Right lobe of liver (tissue), 6 donors: ENCODE measurements at regions not wholly inside any gene's neighbourhood (a gene's known extent, or its start where the extent isn't known, plus 50 kb on each side); places are given as distances from the start of the nearest gene placed in this dataset.

ENCODE experiments used
- ATAC-seq, 4 donors: fragments of 200-7000 bp; cut with Tn5 transposase; one replicate each; pipeline ENCODE4 v1.9.1; 2020; ENCODE audit warnings: mild to moderate bottlenecking in 4 of 4, moderate library complexity in 4 of 4
- DNase-seq, 3 donors: peaks; one replicate each; pipeline ENCODE4 v3.0.0-alpha.2; 2020
- H3K27ac ChIP-seq, 3 donors: fragments of 200-600 bp; one replicate each; pipeline ENCODE4 v1.8.0; 2022
- H3K27me3 ChIP-seq, 2 donors: fragments of 200-600 bp; one replicate each; pipeline ENCODE4 v1.8.0; 2022
- H3K36me3 ChIP-seq, 4 donors: fragments of 200-600 bp; sonication (generic) in 1 of 4; one replicate each; pipeline versions ENCODE4 v1.5.1 to v1.8.0; 2017 to 2022; ENCODE audit warnings: control low read depth in 1 of 4
- H3K4me1 ChIP-seq, 4 donors: fragments of 200-600 bp; sonication (generic) in 1 of 4; one replicate each; pipeline versions ENCODE4 v1.5.1 to v1.8.0; 2017 to 2022; ENCODE audit warnings: control low read depth in 1 of 4
- H3K4me3 ChIP-seq, 3 donors: fragments of 200-600 bp; one replicate each; pipeline ENCODE4 v1.8.0; 2022
- H3K9me3 ChIP-seq, 4 donors: fragments of 200-600 bp; sonication (generic) in 1 of 4; one replicate each; pipeline versions ENCODE4 v1.5.1 to v1.8.0; 2017 to 2022; ENCODE audit warnings: control low read depth in 1 of 4
- CTCF ChIP-seq, 4 donors: fragments of 200-600 bp in 3 of 4; fragments of 450-650 bp in 1 of 4; IDR thresholded peaks; one replicate each; pipeline versions ENCODE4 v1.5.1 to v1.8.0; 2016 to 2022; ENCODE audit warnings: antibody characterized with exemption in 4 of 4, mild to moderate bottlenecking in 2 of 4
- POLR2A ChIP-seq: fragments of 450-650 bp; IDR thresholded peaks from one replicate; pipeline ENCODE4 v1.6.1; 2017; ENCODE audit warnings: antibody characterized with exemption, mild to moderate bottlenecking
- WGBS: methylation state at CpG from one replicate; pipeline ENCODE4 v1.1.6; 2018; ENCODE audit warnings: low coverage, low lambda C conversion rate; ENCODE audit not compliant: insufficient coverage; ENCODE audit errors: missing lambda C conversion rate; 5-methylcytosine and 5-hydroxymethylcytosine counted together
- intact Hi-C, 2 donors: fragments of 100-400 bp; cut with DNase I; formaldehyde crosslinking; loops; one replicate each; pipeline versions ENCODE4 v1.11.2 to v1.14.1; 2022
- donor health status: DM: no; HTN: yes; CAD: no.
- donor health status: DM: no; HTN: no; CAD: no.
- donor health status: DM: no; HTN: no; CAD: no.
- donor health status: DM: no; HTN: yes; CAD: no.
- donor health status: DM: no; HTN: yes; CAD: no.

- 82% methylated on average over 2 of the region's 2 CpGs for WGBS
- intact Hi-C loops = no loop called here
- Histone ChIP-seq H3K9me3 (no peaks in the 10 kb centered on the region), H3K27ac (no peak overlapping the region), H3K4me1 (no peaks in the 10 kb centered on the region), H3K36me3 (no peaks in the 10 kb centered on the region), H3K27me3 (no peaks in the 10 kb centered on the region), H3K4me3 (no peak overlapping the region)
- DNase-seq = no peak
- TF ChIP-seq POLR2A (no peak), CTCF (IDR thresholded peaks at IDR 0.05) (no peak)
- ATAC-seq = no peak
Measured at GRCh38 chr3:105987809-105988208, 119.0 kb upstream of the CBLB start.

GRCh38 chr3:105988540-105989212 is 119.9 kb upstream of the CBLB start:
- H3K4me1 ChIP-seq = no peaks in the 10 kb centered on the region
- intact Hi-C loops = no loop called here
- H3K9me3 ChIP-seq = no peaks in the 10 kb centered on the region
- H3K4me3 ChIP-seq = no peak overlapping the region
- 88% methylated on average over 3 of the region's 3 CpGs for WGBS
- no peaks in the 10 kb centered on the region for H3K27me3 ChIP-seq
- no peak overlapping the region for H3K27ac ChIP-seq
- no peak for DNase-seq
- no peaks in the 10 kb centered on the region for H3K36me3 ChIP-seq
- TF ChIP-seq POLR2A (no peak), CTCF (IDR thresholded peaks at IDR 0.05) (no peak)
- ATAC-seq = no peak

GRCh38 chr3:105996781-105997180 is 128.0 kb upstream of the CBLB start:
- Histone ChIP-seq H3K9me3 (no peaks in the 10 kb centered on the region), H3K36me3 (no peaks in the 10 kb centered on the region), H3K4me1 (no peaks in the 10 kb centered on the region), H3K27ac (no peak overlapping the region), H3K27me3 (no peaks in the 10 kb centered on the region), H3K4me3 (no peak overlapping the region)
- DNase-seq (no peak), ATAC-seq (no peak)
- intact Hi-C loops = no loop called here
- WGBS = 59% methylated on average over 3 of the region's 4 CpGs
- TF ChIP-seq CTCF (IDR thresholded peaks at IDR 0.05) (no peak), POLR2A (no peak)

- H3K27ac ChIP-seq = no peak overlapping the region
Measured at GRCh38 chr3:105997466-105997799, 128.6 kb upstream of the CBLB start.

More at GRCh38 chr3:105997466-105997799, 128.6 kb upstream of the CBLB start:
- TF ChIP-seq CTCF (IDR thresholded peaks at IDR 0.05) = no peak
- no peaks in the 10 kb centered on the region for H3K27me3 ChIP-seq
- no peaks in the 10 kb centered on the region for H3K36me3 ChIP-seq
- no CpG with 5 or more reads among the region's 1 CpG for WGBS
- no peaks in the 10 kb centered on the region for H3K9me3 ChIP-seq
- DNase-seq (no peak), ATAC-seq (no peak)
- H3K4me3 ChIP-seq = no peak overlapping the region
- no peaks in the 10 kb centered on the region for H3K4me1 ChIP-seq
- intact Hi-C loops = no loop called here
